GM12878 (cell line): ENCODE measurements at regions not wholly inside any gene's neighbourhood (a gene's known extent, or its start where the extent isn't known, plus 50 kb on each side); places are given as distances from the start of the nearest gene placed in this dataset.

Experiments
- ATAC-seq: fragments of 200-7000 bp; cut with Tn5 transposase; 3 replicates; pipeline ENCODE4 v1.9.1; 2020; ENCODE audit warnings: mild to moderate bottlenecking, moderate library complexity
- BruUV-seq: library from RNA; stranded (reverse); fragments of 400-500 nt; replicated peaks from 2 replicates; lab custom pipeline; 2021; lab: Mats Ljungman, UMichigan
- CTCF ChIA-PET: fragments of 300-600 bp; sonication (Branson Sonifier 250); formaldehyde crosslinking; extraction: SDS; loops from one replicate; lab custom pipeline; 2021; ENCODE audit warnings: inconsistent platforms; lab: Yijun Ruan, JAX
- POLR2A ChIA-PET: fragments of 350-600 bp; formaldehyde crosslinking; extraction: SDS; loops from one replicate; lab custom pipeline; 2021; ENCODE audit warnings: inconsistent platforms; lab: Charles Lee
- RAD21 ChIA-PET: fragments of 300-600 bp; sonication (Branson Sonifier 250); formaldehyde crosslinking; loops from one replicate; lab custom pipeline; 2023; ENCODE audit warnings: antibody characterized with exemption; ENCODE audit not compliant: unreplicated experiment; lab: Charles Lee
- SMC1A ChIA-PET: fragments of 300-600 bp; sonication (Branson Sonifier 250); formaldehyde crosslinking; loops from one replicate; lab custom pipeline; 2023; ENCODE audit not compliant: unreplicated experiment, uncharacterized antibody; lab: Charles Lee
- DNase-seq: peaks from one replicate; pipeline ENCODE4 v3.0.0-alpha.2; 2011; ENCODE audit warnings: low read depth, low spot score
- FAIRE-seq: peaks from 3 replicates; lab custom pipeline; 2011; peaks lifted over from hg19 to GRCh38; lab: Jason Lieb, UNC
- H2AFZ ChIP-seq: 2 replicates; pipeline ENCODE4 v1.6.0; 2011; ENCODE audit warnings: low read depth, low read length, control low read depth; ENCODE audit not compliant: control insufficient read depth
- H3K27ac ChIP-seq: 2 replicates; pipeline ENCODE4 v1.5.1; 2011; ENCODE audit warnings: control low read depth; ENCODE audit not compliant: control insufficient read depth, insufficient read depth
- H3K27me3 ChIP-seq, 2 experiments: replicated peaks in 1 of 2; 2 replicates each; pipeline versions ENCODE4 v1.6.0 to v1.6.1; 2011; ENCODE audit warnings: low read length in 1 of 2; ENCODE audit not compliant: control insufficient read depth in 2 of 2, insufficient read depth in 2 of 2
- H3K36me3 ChIP-seq, 2 experiments: 2 replicates each; pipeline ENCODE4 v1.5.1; 2011; ENCODE audit warnings: low read length in 1 of 2; ENCODE audit not compliant: control insufficient read depth in 2 of 2, insufficient read depth in 2 of 2
- H3K4me1 ChIP-seq: 2 replicates; pipeline ENCODE4 v1.6.1; 2011; ENCODE audit warnings: mild to moderate bottlenecking, low read length, moderate library complexity, mixed read lengths; ENCODE audit not compliant: control insufficient read depth, insufficient read depth
- H3K4me2 ChIP-seq: 2 replicates; pipeline ENCODE4 v1.6.0; 2011; ENCODE audit warnings: control low read depth; ENCODE audit not compliant: control insufficient read depth, insufficient read depth
- H3K4me3 ChIP-seq: fragments of 200-600 bp; sonication (generic); 2 replicates; pipeline ENCODE4 v1.5.1; 2016
- H3K79me2 ChIP-seq: 2 replicates; pipeline ENCODE4 v1.6.0; 2011; ENCODE audit warnings: low read length; ENCODE audit not compliant: control insufficient read depth, insufficient read depth
- H3K9ac ChIP-seq: 2 replicates; pipeline ENCODE4 v1.8.0; 2011; ENCODE audit warnings: low read length, control low read depth, mixed read lengths; ENCODE audit not compliant: control insufficient read depth, insufficient read depth
- H3K9me3 ChIP-seq: replicated peaks from 3 replicates; pipeline ENCODE4 v1.5.1; 2011; ENCODE audit warnings: mild to moderate bottlenecking, low read length; ENCODE audit not compliant: control insufficient read depth, insufficient read depth
- H4K20me1 ChIP-seq: 2 replicates; pipeline ENCODE4 v1.6.0; 2011; ENCODE audit not compliant: control insufficient read depth, insufficient read depth
- ATF7 ChIP-seq: fragments of 450-650 bp; IDR thresholded peaks from 2 replicates; pipeline ENCODE4 v1.6.1; 2016; ENCODE audit warnings: low read depth, mild to moderate bottlenecking
- CBFB ChIP-seq: IDR thresholded peaks from 2 replicates; pipeline ENCODE4 v1.6.1; 2016; ENCODE audit warnings: antibody characterized with exemption, low read depth
- CEBPZ ChIP-seq: fragments of 150-350 bp; IDR thresholded peaks from 2 replicates; pipeline ENCODE4 v1.6.1; 2016; ENCODE audit warnings: low read depth, low read length
- CREB1 ChIP-seq: IDR thresholded peaks from 2 replicates; pipeline ENCODE4 v1.6.1; 2012; ENCODE audit warnings: low read depth, mild to moderate bottlenecking, inconsistent platforms
- ELK1 ChIP-seq: IDR thresholded peaks from 2 replicates; pipeline ENCODE4 v1.6.1; 2012; ENCODE audit warnings: low read depth, low read length, improper control_type of control experiment
- HDAC2 ChIP-seq: fragments of 200-600 bp; sonication (generic); IDR thresholded peaks from 2 replicates; pipeline ENCODE4 v1.6.1; 2017
- LARP7 ChIP-seq: fragments of 450-650 bp; IDR thresholded peaks from 2 replicates; pipeline ENCODE4 v1.6.1; 2017; ENCODE audit warnings: mild to moderate bottlenecking
- NFYB ChIP-seq: IDR thresholded peaks from 2 replicates; pipeline ENCODE4 v1.6.1; 2011; ENCODE audit warnings: low read depth, mild to moderate bottlenecking, low read length, improper control_type of control experiment, moderate library complexity; ENCODE audit not compliant: insufficient read depth
- NR2C2 ChIP-seq: IDR thresholded peaks from 2 replicates; pipeline ENCODE4 v1.6.1; 2011; ENCODE audit warnings: borderline replicate concordance, low read depth; ENCODE audit not compliant: control insufficient read depth, insufficient read length
- SKIL ChIP-seq: fragments of 450-650 bp; IDR thresholded peaks from 2 replicates; pipeline ENCODE4 v1.6.1; 2017; ENCODE audit warnings: mild to moderate bottlenecking, low read depth, inconsistent platforms; ENCODE audit not compliant: poor library complexity, severe bottlenecking
- SP1 ChIP-seq: IDR thresholded peaks from one replicate; pipeline ENCODE4 v1.6.1; 2011; ENCODE audit warnings: low read depth, low read length
- TCF12 ChIP-seq: IDR thresholded peaks from 2 replicates; pipeline ENCODE4 v1.6.1; 2011; ENCODE audit warnings: low read depth, mild to moderate bottlenecking, low read length
- TCF7 ChIP-seq: IDR thresholded peaks from 2 replicates; pipeline ENCODE4 v1.6.1; 2014; ENCODE audit warnings: antibody characterized with exemption, borderline replicate concordance
- WGBS: methylation state at CpG from one replicate; pipeline ENCODE4 v1.1.6; 2016; ENCODE audit warnings: low lambda C conversion rate; ENCODE audit not compliant: insufficient replicate concordance, insufficient coverage; ENCODE audit errors: missing lambda C conversion rate; 5-methylcytosine and 5-hydroxymethylcytosine counted together
- in situ Hi-C: fragments of 300-500 bp; cut with MboI; formaldehyde crosslinking; loops from 9 replicates; pipeline ENCODE4 v1.14.3; 2018; ENCODE audit warnings: mixed read lengths
- intact Hi-C: fragments of 100-400 bp; cut with micrococcal nuclease; formaldehyde crosslinking; loops from one replicate; pipeline ENCODE4 v1.14.2; 2022; ENCODE audit not compliant: unreplicated experiment

- TF ChIP-seq CEBPZ (no peak), HDAC2 (no peak), TCF7 (no peak)
Measured at GRCh38 chr4:155593793-155594192, 72.9 kb upstream of the GUCY1A1 start (continued).

- SMC1A ChIA-PET: interaction anchor here (1.3 to 2.7 kb wide), 4 partner anchors 11 to 148 kb away, joined by 3 to 11 read pairs (median 5); no protein-coding TSS in a partner anchor
- no TSS peak for BruUV-seq
- Histone ChIP-seq H4K20me1 (no peaks in the 10 kb centered on the region; the same call in 1 of the 2 replicates), H3K9me3 (no peaks in the 10 kb centered on the region), H3K27me3 (no peaks in the 10 kb centered on the region; a peak in 1 of 4 replicates), H3K4me3 (no peak overlapping the region), H3K4me2 (no peak overlapping the region), H3K36me3 (no peaks in the 10 kb centered on the region), H2AFZ (no peak overlapping the region), H3K9ac (no peak overlapping the region), H3K79me2 (no peaks in the 10 kb centered on the region), H3K4me1 (no peaks in the 10 kb centered on the region), H3K27ac (no peak overlapping the region)
- WGBS: 0% methylated on average over 1 of the region's 1 CpG
- no peak for FAIRE-seq
- no peak for TF ChIP-seq SP1
- TF ChIP-seq LARP7: no peak
- no peak for TF ChIP-seq CBFB
- TF ChIP-seq ATF7: no peak
- no peak for TF ChIP-seq NFYB
- TF ChIP-seq SKIL: no peak
- TF ChIP-seq ELK1: no peak
- no peak for TF ChIP-seq TCF12
- no peak for TF ChIP-seq CREB1
- no peak for TF ChIP-seq NR2C2
- POLR2A ChIA-PET: no interaction called here
- in situ Hi-C loops (no loop called here), intact Hi-C loops (no loop called here)
- no peak for DNase-seq
- RAD21 ChIA-PET: interaction anchor here (1.2 kb wide), 1 partner anchor 46 kb away, joined by 3 read pairs; no protein-coding TSS in a partner anchor
- no peak for ATAC-seq
- CTCF ChIA-PET: no interaction called here
Measured at GRCh38 chr4:155592938-155593297, 73.7 kb upstream of the GUCY1A1 start.
